Uterus (tissue), 3 donors: ENCODE measurements at regions not wholly inside any gene's neighbourhood (a gene's known extent, or its start where the extent isn't known, plus 50 kb on each side); places are given as distances from the start of the nearest gene placed in this dataset.

Experiments
- DNase-seq, 2 donors: peaks; one replicate each; pipeline ENCODE4 v3.0.0-alpha.2; 2019 to 2020
- H3K27ac ChIP-seq, 2 donors: fragments of 200-600 bp; sonication (generic); 1 replicate in 1 of 2; 2 replicates in 1 of 2; pipeline ENCODE4 v1.5.1; 2016 to 2018
- H3K27me3 ChIP-seq, 2 donors: fragments of 200-600 bp; sonication (generic); one replicate each; pipeline ENCODE4 v1.5.1; 2018 to 2019; ENCODE audit warnings: control low read depth in 1 of 2
- H3K36me3 ChIP-seq, 2 donors: fragments of 200-600 bp; sonication (generic); one replicate each; pipeline ENCODE4 v1.5.1; 2019; ENCODE audit warnings: control low read depth in 1 of 2
- H3K4me1 ChIP-seq, 2 donors: fragments of 200-600 bp; sonication (generic); one replicate each; pipeline ENCODE4 v1.5.1; 2018 to 2019; ENCODE audit warnings: control low read depth in 1 of 2
- H3K4me3 ChIP-seq, 2 donors: fragments of 200-600 bp; sonication (generic); 1 replicate in 1 of 2; 2 replicates in 1 of 2; pipeline ENCODE4 v1.5.1; 2018 to 2019; ENCODE audit warnings: mild to moderate bottlenecking in 1 of 2
- H3K9me3 ChIP-seq, 2 donors: fragments of 200-600 bp; sonication (generic); one replicate each; pipeline ENCODE4 v1.5.1; 2019; ENCODE audit warnings: control low read depth in 1 of 2
- CTCF ChIP-seq, 4 experiments: fragments of 200-600 bp in 2 of 4; fragments of 450-650 bp in 2 of 4; sonication (generic) in 2 of 4; IDR thresholded peaks; one replicate each; pipeline ENCODE4 v1.5.1; 2016 to 2019; ENCODE audit warnings: antibody characterized with exemption in 4 of 4, mild to moderate bottlenecking in 2 of 4, moderate library complexity in 1 of 4
- POLR2A ChIP-seq, 2 donors: fragments of 450-650 bp; IDR thresholded peaks; one replicate each; pipeline ENCODE4 v1.6.1; 2016; ENCODE audit warnings: antibody characterized with exemption in 2 of 2, mild to moderate bottlenecking in 1 of 2, moderate library complexity in 1 of 2
- intact Hi-C: fragments of 100-400 bp; cut with DNase I; formaldehyde crosslinking; loops from one replicate; pipeline ENCODE4 v1.15.1; 2023; ENCODE audit warnings: low total_unique reads
- donor health status: DM: yes; HTN: yes; CAD: no.

- Histone ChIP-seq H3K4me3 (no peak overlapping the region), H3K9me3 (no peaks in the 10 kb centered on the region), H3K4me1 (no peaks in the 10 kb centered on the region), H3K36me3 (no peaks in the 10 kb centered on the region), H3K27ac (no peak overlapping the region), H3K27me3 (no peaks in the 10 kb centered on the region)
- intact Hi-C loops: no loop called here
- DNase-seq: no peak
- TF ChIP-seq CTCF (IDR thresholded peaks at IDR 0.05) (no peak), POLR2A (IDR thresholded peaks at IDR 0.05) (no peak)
These were observed 220.7 kb upstream of the MIR17HG start for GRCh38 chr13:91126806-91127205.

- H3K36me3 ChIP-seq: no peaks in the 10 kb centered on the region
- H3K27me3 ChIP-seq: no peaks in the 10 kb centered on the region
- intact Hi-C loops: no loop called here
- no peaks in the 10 kb centered on the region for H3K4me1 ChIP-seq
- H3K9me3 ChIP-seq: no peaks in the 10 kb centered on the region
- no peak for DNase-seq
- no peak overlapping the region for H3K4me3 ChIP-seq
- no peak for TF ChIP-seq POLR2A (IDR thresholded peaks at IDR 0.05)
- no peak for TF ChIP-seq CTCF (IDR thresholded peaks at IDR 0.05)
- no peak overlapping the region for H3K27ac ChIP-seq
These were observed 219.5 kb upstream of the MIR17HG start for GRCh38 chr13:91127995-91128394.

GRCh38 chr13:91132381-91132780, 215.1 kb upstream of the MIR17HG start:
- H3K36me3 ChIP-seq: no peaks in the 10 kb centered on the region
- H3K27me3 ChIP-seq: no peaks in the 10 kb centered on the region
- no peaks in the 10 kb centered on the region for H3K4me1 ChIP-seq
- intact Hi-C loops: no loop called here
- no peaks in the 10 kb centered on the region for H3K9me3 ChIP-seq
- H3K27ac ChIP-seq: no peak overlapping the region
- TF ChIP-seq POLR2A (IDR thresholded peaks at IDR 0.05): no peak
- no peak for TF ChIP-seq CTCF (IDR thresholded peaks at IDR 0.05)
- no peak for DNase-seq
- no peak overlapping the region for H3K4me3 ChIP-seq

- Histone ChIP-seq H3K9me3 (no peaks in the 10 kb centered on the region), H3K4me1 (no peaks in the 10 kb centered on the region), H3K27me3 (no peaks in the 10 kb centered on the region), H3K36me3 (no peaks in the 10 kb centered on the region), H3K27ac (no peak overlapping the region), H3K4me3 (no peak overlapping the region)
- intact Hi-C loops: no loop called here
- DNase-seq: no peak
- TF ChIP-seq POLR2A (IDR thresholded peaks at IDR 0.05): no peak
- TF ChIP-seq CTCF (IDR thresholded peaks at IDR 0.05): no peak
These were observed 214.7 kb upstream of the MIR17HG start for GRCh38 chr13:91132786-91133185.

GRCh38 chr13:91133941-91134802, 213.3 kb upstream of the MIR17HG start:
- Histone ChIP-seq H3K36me3 (no peaks in the 10 kb centered on the region), H3K4me1 (no peaks in the 10 kb centered on the region), H3K27ac (no peak overlapping the region), H3K9me3 (no peaks in the 10 kb centered on the region), H3K27me3 (no peaks in the 10 kb centered on the region), H3K4me3 (no peak overlapping the region)
- intact Hi-C loops: no loop called here
- no peak for TF ChIP-seq POLR2A (IDR thresholded peaks at IDR 0.05)
- TF ChIP-seq CTCF (IDR thresholded peaks at IDR 0.05): peak in 3 of 4 experiments; percentile 20 to 49 (median 37)
- no peak for DNase-seq
